Ectodermal cell (in vitro differentiated cells): ENCODE measurements at regions not wholly inside any gene's neighbourhood (a gene's known extent, or its start where the extent isn't known, plus 50 kb on each side); places are given as distances from the start of the nearest gene placed in this dataset.

Experiments
- H3K27ac ChIP-seq: 2 replicates; pipeline ENCODE4 v1.7.0; 2013; ENCODE audit warnings: mild to moderate bottlenecking, low read depth, low read length; ENCODE audit not compliant: insufficient read depth, poor library complexity, severe bottlenecking
- H3K27me3 ChIP-seq: 2 replicates; pipeline ENCODE4 v1.7.0; 2013; ENCODE audit warnings: mild to moderate bottlenecking, low read length; ENCODE audit not compliant: insufficient read depth, control insufficient read depth, poor library complexity, severe bottlenecking
- H3K36me3 ChIP-seq: one replicate; pipeline ENCODE4 v1.7.0; 2013; ENCODE audit warnings: low read length; ENCODE audit not compliant: control insufficient read depth, insufficient read depth
- H3K4me1 ChIP-seq: one replicate; pipeline ENCODE4 v1.7.0; 2013; ENCODE audit warnings: low read length; ENCODE audit not compliant: control insufficient read depth, insufficient read depth
- H3K4me3 ChIP-seq: 2 replicates; pipeline ENCODE4 v1.7.0; 2013; ENCODE audit warnings: low read depth, low read length, control low read depth; ENCODE audit not compliant: insufficient read depth
- H3K9me3 ChIP-seq: 2 replicates; pipeline ENCODE4 v1.7.0; 2013; ENCODE audit warnings: mild to moderate bottlenecking, low read length, moderate library complexity; ENCODE audit not compliant: control insufficient read depth
- WGBS, 2 experiments: methylation state at CpG; one replicate each; pipeline ENCODE4 v1.1.7; 2013; ENCODE audit warnings: missing lambda C conversion rate in 2 of 2; 5-methylcytosine and 5-hydroxymethylcytosine counted together

DNA sequence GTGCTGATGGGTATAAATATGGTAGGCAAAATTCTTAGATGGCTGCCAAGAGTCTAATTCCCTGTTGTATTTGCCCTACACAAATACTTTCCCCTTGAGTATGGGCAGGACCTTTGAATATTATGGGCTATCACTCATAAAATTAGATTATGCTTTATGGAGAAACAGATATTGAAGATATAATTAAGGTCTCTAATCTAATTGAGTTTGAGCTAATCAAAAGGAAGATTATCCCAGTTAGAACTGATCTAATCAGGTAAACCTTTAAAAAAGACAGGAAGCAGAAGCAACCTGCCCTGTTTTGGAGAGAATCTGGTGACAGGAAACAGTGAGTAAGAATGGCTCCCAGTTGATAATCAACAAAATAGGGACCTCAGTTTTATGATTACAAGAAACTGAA is 609.0 kb upstream of the PRMT6 start:
- Histone ChIP-seq H3K4me3 (no peak overlapping the region), H3K9me3 (no peaks in the 10 kb centered on the region), H3K27me3 (no peaks in the 10 kb centered on the region), H3K36me3 (no peaks in the 10 kb centered on the region), H3K27ac (no peak overlapping the region), H3K4me1 (no peaks in the 10 kb centered on the region)

DNA sequence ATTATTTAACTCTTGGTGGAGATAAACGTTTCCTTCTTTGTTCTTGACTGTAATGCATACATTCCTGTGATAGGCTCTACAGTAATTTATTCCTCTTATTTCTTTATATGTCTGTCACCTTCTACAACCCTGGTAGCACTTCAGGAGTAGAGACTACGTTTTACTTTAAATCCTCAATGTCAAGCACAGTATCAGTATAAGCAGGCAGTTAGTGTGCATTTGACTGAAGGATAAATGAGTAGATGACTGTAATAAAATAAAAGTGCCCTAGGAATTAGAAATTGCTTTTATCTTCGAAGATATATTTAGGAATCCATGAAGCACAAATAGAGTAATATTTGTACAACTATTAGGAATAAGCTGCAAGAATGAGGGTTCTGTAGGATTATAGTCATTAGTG is 599.6 kb upstream of the PRMT6 start:
- H3K4me3 ChIP-seq, result no peak overlapping the region
- 80 to 100% methylated on average over 1 of the region's 3 CpGs for WGBS, 2 experiments

DNA sequence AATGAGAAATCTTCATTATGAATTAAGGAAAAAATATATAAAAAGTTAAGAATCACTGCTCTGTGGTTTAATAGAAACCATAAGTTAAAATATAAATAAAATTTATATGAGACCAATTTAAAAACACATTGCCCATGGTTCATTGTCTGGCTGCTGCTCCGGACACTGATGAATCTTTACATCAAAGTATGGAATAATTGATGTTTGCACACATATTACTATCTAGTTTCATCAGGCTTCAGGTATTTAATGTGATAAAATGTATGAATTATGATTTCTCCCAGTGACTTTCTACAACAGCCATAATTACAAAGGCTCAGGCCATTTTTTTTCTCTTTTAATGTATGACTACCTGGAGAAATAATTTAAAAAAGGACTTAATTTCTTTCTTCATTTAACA is 599.1 kb upstream of the PRMT6 start:
- WGBS, 2 experiments, result no CpG with 5 or more reads among the region's 1 CpG
- H3K27me3 ChIP-seq, result no peaks in the 10 kb centered on the region
- H3K9me3 ChIP-seq, result no peaks in the 10 kb centered on the region
- H3K4me1 ChIP-seq, result no peaks in the 10 kb centered on the region
- no peak overlapping the region for H3K27ac ChIP-seq
- no peak overlapping the region for H3K4me3 ChIP-seq
- H3K36me3 ChIP-seq, result no peaks in the 10 kb centered on the region

More for the DNA sequence above, 599.6 kb upstream of the PRMT6 start:
- Histone ChIP-seq H3K36me3 (no peaks in the 10 kb centered on the region), H3K27me3 (no peaks in the 10 kb centered on the region), H3K4me1 (no peaks in the 10 kb centered on the region), H3K27ac (no peak overlapping the region), H3K9me3 (no peaks in the 10 kb centered on the region)

DNA sequence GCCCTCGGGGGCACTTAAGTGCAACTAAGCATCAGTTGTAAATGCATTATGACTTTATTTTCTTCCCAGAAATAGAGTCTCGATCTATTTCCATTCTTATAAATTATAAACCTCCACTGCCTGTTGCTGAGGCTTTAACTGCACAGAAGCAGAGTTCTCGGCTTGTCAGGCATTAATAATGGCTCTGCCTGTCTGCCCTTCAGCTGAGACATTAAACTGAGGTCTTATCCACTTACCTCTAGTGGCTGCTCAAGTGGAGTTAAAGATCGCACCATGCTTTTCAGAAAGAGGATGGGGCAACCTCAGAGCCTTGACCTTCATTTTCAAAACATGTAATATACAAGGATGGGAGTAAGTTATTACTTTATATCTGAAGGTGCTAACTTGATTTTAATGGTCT is 597.6 kb upstream of the PRMT6 start:
- Histone ChIP-seq H3K4me1 (no peaks in the 10 kb centered on the region), H3K36me3 (no peaks in the 10 kb centered on the region), H3K4me3 (no peak overlapping the region), H3K27me3 (no peaks in the 10 kb centered on the region), H3K27ac (no peak overlapping the region), H3K9me3 (no peaks in the 10 kb centered on the region)
- WGBS, 2 experiments, result 90% methylated on average over 4 of the region's 4 CpGs

DNA sequence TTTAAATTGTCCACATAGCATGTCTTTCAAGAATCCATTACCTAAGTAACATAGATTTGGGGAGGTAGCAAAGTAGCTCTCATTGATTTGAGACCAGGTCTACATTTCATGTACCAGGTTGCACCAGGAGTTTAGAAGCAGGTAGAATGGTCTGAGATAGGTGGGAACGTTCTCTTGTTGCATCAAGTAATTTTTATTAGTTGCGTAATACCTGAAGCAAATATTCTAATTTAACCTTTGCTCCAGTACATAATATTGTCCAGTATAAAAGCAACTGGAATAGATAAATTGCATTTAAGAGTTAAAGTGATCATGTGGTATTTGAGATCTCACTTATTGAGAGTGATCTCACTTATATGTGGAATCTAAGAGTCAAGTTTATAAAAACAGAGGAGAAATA is 597.1 kb upstream of the PRMT6 start:
- H3K36me3 ChIP-seq, result no peaks in the 10 kb centered on the region
- H3K4me3 ChIP-seq, result no peak overlapping the region
- 100% methylated on average over 1 of the region's 2 CpGs; no CpG with 5 or more reads in 1 of the 2 experiments for WGBS, 2 experiments
- no peak overlapping the region for H3K27ac ChIP-seq
- no peaks in the 10 kb centered on the region for H3K27me3 ChIP-seq
- H3K4me1 ChIP-seq, result no peaks in the 10 kb centered on the region
- no peaks in the 10 kb centered on the region for H3K9me3 ChIP-seq

DNA sequence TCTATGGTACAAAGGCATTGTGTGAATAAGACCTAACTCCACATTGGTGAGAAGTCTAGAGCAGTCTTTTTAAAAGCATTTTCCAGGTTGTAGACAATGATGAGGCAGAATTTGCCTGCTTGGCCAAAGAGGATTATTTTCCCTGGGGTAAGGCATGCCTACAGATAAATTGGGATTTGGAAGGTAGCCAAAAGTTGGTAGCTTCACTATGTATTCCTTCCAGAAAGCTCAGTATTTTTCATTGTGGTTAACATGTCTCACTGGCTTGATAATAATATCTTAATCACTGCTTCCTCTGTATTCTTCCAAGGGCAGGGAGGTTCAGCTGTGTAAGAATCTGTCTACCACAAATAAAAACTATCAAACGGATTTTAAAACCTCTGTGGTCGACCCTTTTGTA is 590.8 kb upstream of the PRMT6 start:
- Histone ChIP-seq H3K4me3 (no peak overlapping the region), H3K27ac (no peak overlapping the region), H3K9me3 (no peaks in the 10 kb centered on the region), H3K36me3 (no peaks in the 10 kb centered on the region), H3K27me3 (no peaks in the 10 kb centered on the region), H3K4me1 (no peaks in the 10 kb centered on the region)
- 96% methylated on average over 2 of the region's 2 CpGs; no CpG with 5 or more reads in 1 of the 2 experiments for WGBS, 2 experiments

DNA sequence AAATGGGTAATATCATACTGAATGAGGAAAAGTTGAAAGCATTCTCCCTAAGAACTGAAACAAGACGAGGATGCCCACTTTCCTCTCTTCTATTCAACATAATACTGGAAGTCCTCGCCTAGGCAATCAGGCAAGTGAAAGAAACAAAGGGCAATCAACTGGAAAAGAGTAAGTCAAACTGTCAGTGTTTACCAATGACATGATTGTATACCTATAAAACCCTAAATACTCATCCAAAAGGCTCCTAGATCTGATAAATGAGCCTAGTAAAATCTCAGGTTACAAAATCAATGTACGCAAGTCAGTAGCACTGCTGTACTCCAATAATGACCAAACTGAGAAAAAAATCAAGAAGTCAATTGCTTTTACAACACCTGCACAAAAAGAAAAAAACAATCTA is 575.8 kb upstream of the PRMT6 start:
- H3K4me1 ChIP-seq, result no peaks in the 10 kb centered on the region
- no peaks in the 10 kb centered on the region for H3K9me3 ChIP-seq
- H3K36me3 ChIP-seq, result no peaks in the 10 kb centered on the region
- WGBS, 2 experiments, result 86 to 91% methylated on average over 3 of the region's 3 CpGs
- H3K4me3 ChIP-seq, result no peak overlapping the region
- H3K27ac ChIP-seq, result no peak overlapping the region
- no peaks in the 10 kb centered on the region for H3K27me3 ChIP-seq

DNA sequence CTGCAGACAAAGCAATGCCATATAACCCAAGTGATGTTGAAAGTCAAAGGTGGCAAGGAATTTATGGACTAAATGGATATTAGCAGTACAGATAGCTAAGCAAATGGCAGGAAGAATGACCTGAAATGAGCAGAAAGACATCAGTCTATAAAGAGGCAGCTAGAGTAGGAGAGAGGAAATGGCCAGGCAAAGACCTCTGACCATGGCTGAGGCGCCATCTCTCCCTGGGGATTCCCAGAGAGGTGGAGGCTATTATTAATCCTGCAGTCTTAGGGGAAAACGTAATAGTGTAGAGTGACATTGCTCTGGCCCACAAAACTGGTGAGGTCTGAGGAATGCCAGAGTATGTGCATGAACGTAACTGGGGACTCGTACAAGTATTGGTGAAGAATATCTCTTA is 563.6 kb upstream of the PRMT6 start:
- WGBS, 2 experiments, result 93 to 98% methylated on average over 4 of the region's 4 CpGs
- no peaks in the 10 kb centered on the region for H3K27me3 ChIP-seq
- no peaks in the 10 kb centered on the region for H3K36me3 ChIP-seq
- H3K27ac ChIP-seq, result no peak overlapping the region
- no peak overlapping the region for H3K4me3 ChIP-seq
- H3K4me1 ChIP-seq, result no peaks in the 10 kb centered on the region
- H3K9me3 ChIP-seq, result no peaks in the 10 kb centered on the region

DNA sequence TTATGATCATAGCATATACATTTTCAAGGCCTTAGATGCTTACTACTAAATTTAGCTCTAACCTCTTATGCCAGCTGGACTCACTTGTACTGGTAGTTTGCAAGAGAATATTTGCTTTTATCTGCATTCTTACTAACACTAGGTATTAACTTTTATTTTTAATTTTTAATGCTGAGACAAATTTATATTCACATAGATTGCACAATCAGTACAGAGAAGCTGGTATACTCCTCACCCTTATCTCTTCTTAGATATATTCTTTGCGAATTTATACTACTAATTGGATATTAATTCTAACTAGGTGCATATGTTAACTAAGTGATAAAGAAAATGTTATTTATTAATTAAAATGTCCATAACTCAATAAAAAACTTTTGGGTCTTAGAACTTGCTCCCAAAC is 561.8 kb upstream of the PRMT6 start:
- Histone ChIP-seq H3K27me3 (no peaks in the 10 kb centered on the region), H3K27ac (no peak overlapping the region), H3K36me3 (no peaks in the 10 kb centered on the region), H3K4me3 (no peak overlapping the region), H3K4me1 (no peaks in the 10 kb centered on the region), H3K9me3 (no peaks in the 10 kb centered on the region)
- no CpG with 5 or more reads among the region's 1 CpG for WGBS, 2 experiments

DNA sequence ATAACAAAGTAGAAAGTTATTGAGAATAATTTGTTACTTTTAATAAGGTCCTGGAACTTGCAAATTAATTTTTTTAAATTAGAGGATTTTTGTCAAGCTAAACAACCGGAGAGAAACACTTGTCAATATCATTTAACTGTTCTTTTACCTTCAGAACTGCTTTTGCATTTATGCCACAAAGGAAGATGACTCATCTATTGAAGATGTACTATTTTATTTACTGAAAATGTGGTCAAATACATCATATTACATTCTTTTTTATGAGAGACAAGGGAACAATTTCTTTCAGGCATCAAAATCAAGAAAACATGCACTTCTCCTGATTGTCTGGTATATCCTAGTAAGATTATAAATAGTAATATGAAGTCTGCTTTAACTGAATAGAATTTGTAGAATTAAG is 558.2 kb upstream of the PRMT6 start:
- WGBS, 2 experiments, result 85% methylated on average over 1 of the region's 1 CpG; no CpG with 5 or more reads in 1 of the 2 experiments
- no peaks in the 10 kb centered on the region for H3K9me3 ChIP-seq

DNA sequence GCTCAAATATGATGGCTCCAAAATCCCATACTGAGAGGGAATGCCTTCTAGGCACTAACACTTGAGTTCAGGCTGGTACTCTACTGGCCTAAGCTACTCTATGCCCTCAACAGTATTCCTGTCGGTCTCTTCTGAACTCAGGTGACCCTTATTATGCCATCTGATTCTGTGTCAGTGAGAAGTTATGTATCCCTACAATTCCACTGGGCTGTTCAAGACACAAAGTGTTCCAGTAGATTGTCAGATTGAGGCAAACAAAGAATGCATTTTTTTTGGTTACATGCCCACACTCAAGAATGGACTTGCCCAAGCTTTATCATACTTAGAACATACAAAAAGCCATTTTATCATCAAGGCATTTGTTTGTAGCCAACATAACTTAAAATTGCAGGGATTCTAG is 553.8 kb upstream of the PRMT6 start:
- no peaks in the 10 kb centered on the region for H3K36me3 ChIP-seq
- H3K9me3 ChIP-seq, result no peaks in the 10 kb centered on the region
- 100% methylated on average over 1 of the region's 1 CpG for WGBS, 2 experiments
- H3K27ac ChIP-seq, result no peak overlapping the region
- no peaks in the 10 kb centered on the region for H3K4me1 ChIP-seq
- H3K4me3 ChIP-seq, result no peak overlapping the region
- H3K27me3 ChIP-seq, result no peaks in the 10 kb centered on the region

More for the DNA sequence above, 558.2 kb upstream of the PRMT6 start:
- no peaks in the 10 kb centered on the region for H3K4me1 ChIP-seq
- H3K36me3 ChIP-seq, result no peaks in the 10 kb centered on the region
- H3K4me3 ChIP-seq, result no peak overlapping the region
- no peaks in the 10 kb centered on the region for H3K27me3 ChIP-seq
- H3K27ac ChIP-seq, result no peak overlapping the region
